Right lobe of liver (tissue), 6 donors: ENCODE measurements at regions not wholly inside any gene's neighbourhood (a gene's known extent, or its start where the extent isn't known, plus 50 kb on each side); places are given as distances from the start of the nearest gene placed in this dataset.

ENCODE experiments used
- ATAC-seq, 4 donors: fragments of 200-7000 bp; cut with Tn5 transposase; one replicate each; pipeline ENCODE4 v1.9.1; 2020; ENCODE audit warnings: mild to moderate bottlenecking in 4 of 4, moderate library complexity in 4 of 4
- DNase-seq, 3 donors: peaks; one replicate each; pipeline ENCODE4 v3.0.0-alpha.2; 2020
- H3K27ac ChIP-seq, 3 donors: fragments of 200-600 bp; one replicate each; pipeline ENCODE4 v1.8.0; 2022
- H3K27me3 ChIP-seq, 2 donors: fragments of 200-600 bp; one replicate each; pipeline ENCODE4 v1.8.0; 2022
- H3K36me3 ChIP-seq, 4 donors: fragments of 200-600 bp; sonication (generic) in 1 of 4; one replicate each; pipeline versions ENCODE4 v1.5.1 to v1.8.0; 2017 to 2022; ENCODE audit warnings: control low read depth in 1 of 4
- H3K4me1 ChIP-seq, 4 donors: fragments of 200-600 bp; sonication (generic) in 1 of 4; one replicate each; pipeline versions ENCODE4 v1.5.1 to v1.8.0; 2017 to 2022; ENCODE audit warnings: control low read depth in 1 of 4
- H3K4me3 ChIP-seq, 3 donors: fragments of 200-600 bp; one replicate each; pipeline ENCODE4 v1.8.0; 2022
- H3K9me3 ChIP-seq, 4 donors: fragments of 200-600 bp; sonication (generic) in 1 of 4; one replicate each; pipeline versions ENCODE4 v1.5.1 to v1.8.0; 2017 to 2022; ENCODE audit warnings: control low read depth in 1 of 4
- CTCF ChIP-seq, 4 donors: fragments of 200-600 bp in 3 of 4; fragments of 450-650 bp in 1 of 4; IDR thresholded peaks; one replicate each; pipeline versions ENCODE4 v1.5.1 to v1.8.0; 2016 to 2022; ENCODE audit warnings: antibody characterized with exemption in 4 of 4, mild to moderate bottlenecking in 2 of 4
- POLR2A ChIP-seq: fragments of 450-650 bp; IDR thresholded peaks from one replicate; pipeline ENCODE4 v1.6.1; 2017; ENCODE audit warnings: antibody characterized with exemption, mild to moderate bottlenecking
- WGBS: methylation state at CpG from one replicate; pipeline ENCODE4 v1.1.6; 2018; ENCODE audit warnings: low coverage, low lambda C conversion rate; ENCODE audit not compliant: insufficient coverage; ENCODE audit errors: missing lambda C conversion rate; 5-methylcytosine and 5-hydroxymethylcytosine counted together
- intact Hi-C, 2 donors: fragments of 100-400 bp; cut with DNase I; formaldehyde crosslinking; loops; one replicate each; pipeline versions ENCODE4 v1.11.2 to v1.14.1; 2022
- donor health status: DM: no; HTN: yes; CAD: no.
- donor health status: DM: no; HTN: no; CAD: no.
- donor health status: DM: no; HTN: no; CAD: no.
- donor health status: DM: no; HTN: yes; CAD: no.
- donor health status: DM: no; HTN: yes; CAD: no.

GRCh38 chr11:69367211-69367964 lies 73.4 kb downstream of the MYEOV start:
- intact Hi-C loops = no loop called here
- TF ChIP-seq POLR2A = no peak
- TF ChIP-seq CTCF (IDR thresholded peaks at IDR 0.05) = no peak
- H3K9me3 ChIP-seq = no peaks in the 10 kb centered on the region
- no peak overlapping the region for H3K4me3 ChIP-seq
- no peaks in the 10 kb centered on the region for H3K36me3 ChIP-seq
- ATAC-seq (no peak), DNase-seq (peak in 1 of 3 donors; percentile 23)
- no peaks in the 10 kb centered on the region for H3K27me3 ChIP-seq
- WGBS = 83% methylated on average over 4 of the region's 13 CpGs
- no peaks in the 10 kb centered on the region for H3K4me1 ChIP-seq
- H3K27ac ChIP-seq = no peak overlapping the region

- Histone ChIP-seq H3K4me3 (no peak overlapping the region), H3K36me3 (no peaks in the 10 kb centered on the region), H3K27me3 (no peaks in the 10 kb centered on the region), H3K4me1 (no peaks in the 10 kb centered on the region), H3K27ac (no peak overlapping the region), H3K9me3 (no peaks in the 10 kb centered on the region)
- intact Hi-C loops = no loop called here
- ATAC-seq (no peak), DNase-seq (peak in 1 of 3 donors; percentile 31)
- WGBS = 86% methylated on average over 6 of the region's 10 CpGs
- no peak for TF ChIP-seq POLR2A
- TF ChIP-seq CTCF (IDR thresholded peaks at IDR 0.05) = no peak
Observed at GRCh38 chr11:69368119-69368880, 74.3 kb downstream of the MYEOV start.

- ATAC-seq = no peak
- Histone ChIP-seq H3K9me3 (no peaks in the 10 kb centered on the region), H3K4me3 (no peak overlapping the region), H3K27ac (no peak overlapping the region), H3K36me3 (no peaks in the 10 kb centered on the region), H3K27me3 (no peaks in the 10 kb centered on the region), H3K4me1 (no peaks in the 10 kb centered on the region)
- 83% methylated on average over 3 of the region's 5 CpGs for WGBS
- no peak for DNase-seq
- TF ChIP-seq CTCF (IDR thresholded peaks at IDR 0.05) (no peak), POLR2A (no peak)
- intact Hi-C loops = no loop called here
Observed at GRCh38 chr11:69369210-69369825, 75.4 kb downstream of the MYEOV start.

- Histone ChIP-seq H3K4me1 (no peaks in the 10 kb centered on the region), H3K36me3 (no peaks in the 10 kb centered on the region), H3K9me3 (no peaks in the 10 kb centered on the region), H3K4me3 (no peak overlapping the region), H3K27ac (no peak overlapping the region), H3K27me3 (no peaks in the 10 kb centered on the region)
- 100% methylated on average over 2 of the region's 2 CpGs for WGBS
- DNase-seq (peak in 1 of 3 donors; percentile 23), ATAC-seq (no peak)
- TF ChIP-seq POLR2A (no peak), CTCF (IDR thresholded peaks at IDR 0.05) (no peak)
- intact Hi-C loops = no loop called here
Observed at GRCh38 chr11:69369945-69370344, 76.0 kb downstream of the MYEOV start.
